ENCODE measurements at regions not wholly inside any gene's neighbourhood (a gene's known extent, or its start where the extent isn't known, plus 50 kb on each side); places are given as distances from the start of the nearest gene placed in this dataset.

GRCh38 chr14:82190742-82191141 is 657.1 kb upstream of the SEL1L start:
- TF ChIP-seq REST (IDR thresholded peaks at IDR 0.05; ENCODE audit: insufficient read depth in 1 of 2, low read depth in 2 of 2, low read length in 2 of 2) (no peak), FOXP2 (optimal IDR thresholded peaks at IDR 0.05; ENCODE audit: borderline replicate concordance, extremely low read depth, extremely low read length, insufficient read depth) (no peak), POLR2AphosphoS5 (IDR thresholded peaks at IDR 0.05; ENCODE audit: low read depth, low read length) (no peak), SIN3A (IDR thresholded peaks at IDR 0.05; ENCODE audit: borderline replicate concordance, insufficient read depth, low read length) (no peak), TAF1 (IDR thresholded peaks at IDR 0.05; ENCODE audit: borderline replicate concordance, insufficient read depth, low read length) (no peak)

GRCh38 chr14:82192387-82192786 is 658.7 kb upstream of the SEL1L start:
- no peak for TF ChIP-seq POLR2AphosphoS5 (IDR thresholded peaks at IDR 0.05; ENCODE audit: low read depth, low read length)
- no peak for TF ChIP-seq SIN3A (IDR thresholded peaks at IDR 0.05; ENCODE audit: borderline replicate concordance, insufficient read depth, low read length)
- no peak for TF ChIP-seq FOXP2 (optimal IDR thresholded peaks at IDR 0.05; ENCODE audit: borderline replicate concordance, extremely low read depth, extremely low read length, insufficient read depth)
- no peak for TF ChIP-seq TAF1 (IDR thresholded peaks at IDR 0.05; ENCODE audit: borderline replicate concordance, insufficient read depth, low read length)
- no peak for TF ChIP-seq REST (IDR thresholded peaks at IDR 0.05; ENCODE audit: insufficient read depth in 1 of 2, low read depth in 2 of 2, low read length in 2 of 2)

- TF ChIP-seq FOXP2 (optimal IDR thresholded peaks at IDR 0.05; ENCODE audit: borderline replicate concordance, extremely low read depth, extremely low read length, insufficient read depth) (no peak), REST (IDR thresholded peaks at IDR 0.05; ENCODE audit: insufficient read depth in 1 of 2, low read depth in 2 of 2, low read length in 2 of 2) (no peak), POLR2AphosphoS5 (IDR thresholded peaks at IDR 0.05; ENCODE audit: low read depth, low read length) (no peak), TAF1 (IDR thresholded peaks at IDR 0.05; ENCODE audit: borderline replicate concordance, insufficient read depth, low read length) (no peak), SIN3A (IDR thresholded peaks at IDR 0.05; ENCODE audit: borderline replicate concordance, insufficient read depth, low read length) (no peak)
These were observed 689.6 kb upstream of the SEL1L start for GRCh38 chr14:82223276-82223675.

- TF ChIP-seq POLR2AphosphoS5 (IDR thresholded peaks at IDR 0.05; ENCODE audit: low read depth, low read length), result no peak
- TF ChIP-seq REST (IDR thresholded peaks at IDR 0.05; ENCODE audit: insufficient read depth in 1 of 2, low read depth in 2 of 2, low read length in 2 of 2), result no peak
- TF ChIP-seq SIN3A (IDR thresholded peaks at IDR 0.05; ENCODE audit: borderline replicate concordance, insufficient read depth, low read length), result no peak
- no peak for TF ChIP-seq FOXP2 (optimal IDR thresholded peaks at IDR 0.05; ENCODE audit: borderline replicate concordance, extremely low read depth, extremely low read length, insufficient read depth)
These were observed 691.0 kb upstream of the SEL1L start for GRCh38 chr14:82224610-82225009.

- no peak for TF ChIP-seq POLR2AphosphoS5 (IDR thresholded peaks at IDR 0.05; ENCODE audit: low read depth, low read length)
- no peak for TF ChIP-seq SIN3A (IDR thresholded peaks at IDR 0.05; ENCODE audit: borderline replicate concordance, insufficient read depth, low read length)
- TF ChIP-seq FOXP2 (optimal IDR thresholded peaks at IDR 0.05; ENCODE audit: borderline replicate concordance, extremely low read depth, extremely low read length, insufficient read depth), result no peak
- TF ChIP-seq REST (IDR thresholded peaks at IDR 0.05; ENCODE audit: insufficient read depth in 1 of 2, low read depth in 2 of 2, low read length in 2 of 2), result no peak
- no peak for TF ChIP-seq TAF1 (IDR thresholded peaks at IDR 0.05; ENCODE audit: borderline replicate concordance, insufficient read depth, low read length)
These were observed 697.1 kb upstream of the SEL1L start for GRCh38 chr14:82230748-82231147.
